ENCODE measurements at regions not wholly inside any gene's neighbourhood (a gene's known extent, or its start where the extent isn't known, plus 50 kb on each side); places are given as distances from the start of the nearest gene placed in this dataset.

DNA sequence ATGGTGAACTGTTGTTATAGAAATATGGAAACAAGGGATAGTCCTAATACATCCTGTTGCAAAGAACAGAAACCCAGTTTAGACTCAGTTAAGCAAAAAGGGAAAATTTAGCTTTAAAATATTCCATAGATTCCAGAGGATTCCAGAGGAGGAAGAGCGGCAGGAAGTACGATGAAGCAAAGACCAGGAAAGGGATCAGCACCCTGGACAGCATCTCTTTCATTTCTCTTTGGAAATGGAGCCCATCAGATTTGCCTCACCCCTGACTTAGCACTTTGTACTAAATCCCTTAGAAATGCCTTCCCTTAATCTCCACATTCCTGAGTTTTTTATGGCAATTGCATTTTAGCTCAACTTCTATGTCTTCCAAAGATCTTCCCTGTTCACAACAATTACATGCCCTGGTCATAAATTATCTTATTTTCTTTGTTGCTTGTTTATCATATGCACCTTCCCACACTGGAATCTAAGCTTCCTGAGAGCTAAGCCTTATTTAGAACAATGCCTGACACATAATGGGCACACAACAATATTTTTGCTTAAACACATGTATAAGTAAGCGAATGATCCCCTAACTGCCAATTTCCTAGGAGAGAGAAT, 150.0 kb upstream of the RBFOX1 start:
- no peak for DNase-seq

DNA sequence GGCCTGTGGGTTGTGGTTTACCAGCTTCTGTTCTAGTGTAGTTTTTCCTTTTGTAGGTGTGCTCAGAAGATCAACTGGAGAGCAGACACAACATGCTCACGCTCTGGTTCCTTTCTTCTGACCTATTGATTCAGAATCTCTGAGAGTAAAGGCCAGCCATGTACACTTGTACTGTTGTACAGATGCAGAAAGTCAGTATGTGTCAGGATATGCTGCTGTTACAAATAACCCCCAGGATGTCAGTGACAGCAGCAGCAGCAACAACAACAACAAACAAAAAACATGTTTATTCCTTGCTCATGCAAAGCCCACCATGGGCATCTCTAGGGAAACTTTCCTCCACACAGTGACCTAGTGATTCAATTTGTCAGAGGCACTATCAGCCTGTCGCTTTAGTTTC, 154.8 kb upstream of the RBFOX1 start:
- DNase-seq, result no peak

GRCh38 chr16:7171151-7171550, 161.5 kb upstream of the RBFOX1 start:
- no peak for DNase-seq

GRCh38 chr16:7167626-7168025, 165.0 kb upstream of the RBFOX1 start:
- DNase-seq, result no peak

DNA sequence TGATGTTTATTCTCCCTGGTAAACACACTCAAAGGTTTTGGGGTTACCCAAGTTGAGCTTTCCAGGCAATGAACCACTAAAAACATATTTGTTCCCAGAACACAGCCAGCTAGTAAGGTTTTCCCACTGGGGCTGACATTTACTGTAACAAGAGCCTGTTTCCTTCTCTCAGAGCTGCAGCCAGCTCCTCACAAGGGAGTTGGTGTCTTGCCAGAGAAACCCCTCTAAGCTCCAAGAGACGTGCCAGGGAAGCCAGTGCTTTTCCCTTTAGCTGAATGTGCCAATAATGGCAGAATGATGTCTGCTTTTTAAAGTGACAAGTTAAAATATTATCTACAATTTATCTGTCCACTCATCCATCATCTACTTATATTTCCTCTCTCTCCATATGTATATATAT, 170.8 kb upstream of the RBFOX1 start:
- DNase-seq, result no peak

DNA sequence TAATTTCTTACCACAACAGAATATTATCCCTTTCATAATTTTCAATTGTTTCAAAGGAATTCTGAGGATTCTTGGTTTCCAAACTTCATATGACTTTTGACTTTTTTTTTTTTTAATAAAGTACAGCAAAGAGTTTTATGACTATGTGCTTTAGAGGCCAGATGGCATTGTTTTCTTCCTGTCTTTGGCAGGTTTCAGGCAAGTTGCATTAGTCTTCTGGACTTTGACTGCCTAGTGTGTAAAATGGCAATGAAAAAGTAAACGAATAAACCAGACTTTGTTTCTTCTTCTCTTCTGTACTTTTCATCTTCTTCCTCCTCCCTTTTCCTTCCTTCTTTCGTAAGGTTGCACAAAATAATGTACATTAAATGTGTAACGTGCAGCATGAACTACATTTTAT, 172.6 kb upstream of the RBFOX1 start:
- DNase-seq, result no peak

DNA sequence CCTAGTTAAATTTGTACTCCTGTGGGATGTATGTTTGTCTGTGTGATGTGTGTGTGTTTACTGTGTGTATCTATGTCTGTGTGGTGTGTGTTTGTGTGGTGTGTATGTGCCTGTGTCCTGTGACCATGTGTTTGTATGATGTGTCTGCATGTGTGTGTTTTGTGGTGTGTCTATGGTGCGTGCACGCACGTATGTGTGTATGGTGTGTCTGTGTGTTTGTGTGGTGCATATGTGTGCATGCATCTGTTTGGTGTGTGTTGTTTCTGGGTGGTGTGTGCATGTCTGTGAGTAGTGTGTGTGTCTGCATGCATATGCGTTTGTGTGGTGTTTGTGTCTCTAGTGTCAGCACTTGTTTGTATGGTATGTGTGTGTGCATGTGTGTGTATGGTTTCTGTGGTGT, 174.2 kb upstream of the RBFOX1 start:
- no peak for DNase-seq

- DNase-seq, result no peak
These were observed 182.4 kb upstream of the RBFOX1 start for GRCh38 chr16:7150230-7150629.

- DNase-seq, result no peak
These were observed 184.0 kb upstream of the RBFOX1 start for GRCh38 chr16:7148606-7149005.

- no peak for DNase-seq
These were observed 191.7 kb upstream of the RBFOX1 start for GRCh38 chr16:7140899-7141298.

DNA sequence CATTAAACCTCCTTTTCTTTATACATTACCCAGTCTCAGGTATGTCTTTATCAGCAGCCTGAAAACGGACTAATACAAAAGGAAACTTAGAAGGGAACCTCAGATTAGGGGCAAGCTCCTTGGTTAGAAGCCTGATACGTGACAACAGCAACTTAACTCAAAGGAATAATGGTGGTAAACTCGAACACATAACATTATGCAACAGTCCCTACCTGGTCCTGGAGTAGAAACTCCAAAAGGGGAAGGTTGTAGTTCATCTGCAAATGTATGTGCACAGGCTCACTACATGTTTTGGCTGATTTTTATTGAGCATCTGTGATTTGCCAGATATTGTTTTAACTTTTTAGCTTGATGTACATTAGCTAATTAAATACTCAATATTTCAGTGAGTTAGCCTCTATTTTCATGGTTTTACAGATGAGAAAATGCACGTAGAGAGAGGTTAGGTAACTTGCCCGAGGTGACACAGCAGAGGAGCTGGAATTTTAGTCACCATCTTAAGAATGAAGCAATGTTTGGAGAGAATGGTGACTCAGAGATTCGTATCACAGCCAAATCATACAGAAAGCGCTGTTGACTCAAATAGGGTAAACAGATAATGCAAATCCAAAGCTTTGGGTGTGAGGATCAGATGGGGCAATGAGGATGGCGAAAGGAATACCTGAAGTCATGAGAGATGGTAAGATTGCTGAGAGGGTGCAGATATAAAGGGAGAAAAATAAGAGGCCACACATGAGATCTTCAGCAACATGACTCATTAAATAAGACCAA, 194.9 kb upstream of the RBFOX1 start:
- no peak for DNase-seq

DNA sequence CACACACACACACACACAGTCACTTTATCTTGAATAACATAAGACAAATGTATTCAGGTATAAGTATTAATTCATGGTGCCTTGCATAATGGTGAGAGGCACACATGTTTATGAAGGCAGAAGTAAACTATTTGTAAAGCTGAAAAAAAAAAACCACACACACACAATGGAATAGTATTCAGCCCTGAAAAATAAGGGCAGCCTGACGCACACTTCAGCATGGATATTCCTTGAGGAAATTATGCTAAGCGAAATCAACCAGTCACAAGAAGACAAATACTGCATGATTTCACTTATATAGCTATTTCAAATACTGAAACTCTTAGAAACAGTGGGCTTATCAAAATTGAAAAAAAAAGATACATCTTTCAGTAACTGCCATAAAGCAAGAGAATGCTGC, 200.2 kb upstream of the RBFOX1 start:
- DNase-seq, result no peak

DNA sequence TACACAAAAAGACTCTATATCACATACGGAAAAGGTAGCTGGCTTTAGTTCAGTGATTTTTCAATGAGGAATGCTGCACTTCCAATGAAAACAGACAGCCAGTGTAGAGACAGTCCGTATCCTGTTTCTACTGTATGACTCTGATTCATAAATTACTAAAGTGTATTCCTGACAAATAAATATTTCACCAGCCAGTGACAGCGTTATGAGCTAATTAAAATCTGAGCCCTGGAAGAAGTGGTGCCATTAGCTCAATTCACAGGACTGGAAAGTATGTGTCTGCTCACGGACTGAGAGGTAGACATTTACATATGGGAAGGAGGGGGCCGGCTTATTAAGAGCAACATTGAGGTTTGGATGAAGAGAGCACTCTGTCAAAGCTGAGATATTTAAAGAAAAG, 207.9 kb upstream of the RBFOX1 start:
- DNase-seq, result no peak

DNA sequence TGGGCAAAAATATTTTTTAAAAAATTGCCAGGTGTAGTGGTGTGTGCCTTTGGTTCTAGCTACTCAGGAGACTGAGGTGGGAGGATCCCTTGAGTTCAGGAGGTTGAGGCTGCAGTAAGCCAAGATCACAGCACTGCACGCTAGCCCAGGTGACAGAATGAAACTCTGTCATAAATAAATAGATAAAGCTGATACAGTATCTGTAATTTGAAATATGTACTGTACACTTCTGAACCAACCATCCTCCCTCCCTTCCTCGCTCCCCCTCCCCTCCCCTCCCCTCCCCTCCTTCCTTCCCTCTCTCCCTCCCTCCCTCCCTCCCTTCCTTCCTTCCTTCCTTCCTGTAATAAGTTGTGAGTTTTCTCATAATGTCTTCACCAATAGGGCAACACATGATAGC, 208.4 kb upstream of the RBFOX1 start:
- no peak for DNase-seq

DNA sequence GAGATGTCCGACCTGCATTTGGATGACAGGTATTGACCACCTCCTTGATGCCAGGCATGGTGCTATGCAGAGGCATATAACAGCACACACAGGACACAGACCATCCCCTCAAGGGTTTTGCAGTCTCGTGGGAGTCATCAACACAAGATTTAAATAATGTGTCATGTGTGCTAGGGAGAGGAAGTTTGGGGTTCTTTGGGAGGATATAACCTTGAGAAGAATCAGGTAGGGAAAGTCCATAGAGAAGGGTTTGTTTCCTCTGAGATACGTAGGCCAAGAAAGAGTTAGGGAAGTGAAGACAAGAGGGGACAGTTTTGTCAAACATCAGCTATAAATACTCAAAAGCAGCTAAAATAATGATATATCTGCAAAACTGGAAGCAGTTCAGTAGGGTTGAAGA, 215.9 kb upstream of the RBFOX1 start:
- no peak for DNase-seq

GRCh38 chr16:7115898-7116297, 216.7 kb upstream of the RBFOX1 start:
- no peak for DNase-seq

DNA sequence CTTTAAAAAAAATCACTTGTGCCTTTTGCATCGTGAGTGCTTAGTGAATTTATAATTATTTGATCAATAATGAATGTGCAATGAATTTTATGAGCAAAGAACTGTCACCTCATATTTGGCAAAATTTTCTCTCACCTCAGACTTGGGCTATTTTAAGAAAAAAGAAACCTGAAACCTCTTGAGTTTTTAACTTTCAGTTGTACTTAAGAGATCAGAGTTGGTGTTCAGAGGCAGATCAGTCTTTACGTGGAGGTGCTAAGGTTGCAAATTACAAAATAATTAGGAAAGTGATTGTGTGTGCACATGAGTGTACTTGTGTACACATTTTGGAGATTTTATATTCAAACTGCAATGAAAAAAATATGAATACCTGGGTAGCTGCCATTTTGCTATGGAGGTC, 218.7 kb upstream of the RBFOX1 start:
- no peak for DNase-seq

- DNase-seq, result no peak
These were observed 219.2 kb upstream of the RBFOX1 start for GRCh38 chr16:7113395-7113794.

DNA sequence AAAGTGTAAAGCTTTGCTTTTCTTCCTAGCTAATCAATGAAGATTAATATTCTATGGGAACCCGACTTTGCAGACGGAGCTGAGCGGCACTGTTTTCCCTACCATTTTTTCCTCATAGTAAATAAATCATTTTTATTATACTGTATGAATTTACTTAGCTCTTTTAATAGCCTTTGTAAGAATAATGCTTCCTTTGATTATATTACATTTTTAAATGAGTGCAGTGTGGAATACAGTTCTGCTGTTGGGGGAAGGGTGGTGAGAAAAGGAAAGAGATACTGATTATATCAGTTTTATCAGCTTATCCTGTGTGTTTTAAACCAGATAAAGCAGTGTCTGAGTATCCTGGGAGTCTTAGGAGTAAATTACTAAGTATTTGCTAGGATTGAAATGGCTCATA, 221.4 kb upstream of the RBFOX1 start:
- no peak for DNase-seq

DNA sequence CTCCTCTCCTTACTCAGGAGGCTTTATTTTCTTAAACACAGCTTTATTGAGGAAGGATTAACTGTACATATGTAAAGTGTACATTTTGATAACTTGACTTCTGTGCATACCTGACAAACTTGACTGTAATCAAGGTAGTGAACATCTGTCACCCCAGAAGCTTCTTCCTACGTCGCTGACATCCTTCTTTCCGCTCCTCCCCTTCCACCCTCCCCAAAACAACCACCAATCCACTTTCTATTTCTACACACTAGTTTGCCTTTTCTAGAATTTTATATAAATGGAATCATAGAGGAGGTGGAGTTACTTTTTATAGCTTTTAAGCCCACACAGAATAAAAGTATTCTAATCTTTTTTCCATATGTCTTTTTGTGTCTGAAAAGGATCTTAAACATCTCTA, 225.2 kb upstream of the RBFOX1 start:
- no peak for DNase-seq

DNA sequence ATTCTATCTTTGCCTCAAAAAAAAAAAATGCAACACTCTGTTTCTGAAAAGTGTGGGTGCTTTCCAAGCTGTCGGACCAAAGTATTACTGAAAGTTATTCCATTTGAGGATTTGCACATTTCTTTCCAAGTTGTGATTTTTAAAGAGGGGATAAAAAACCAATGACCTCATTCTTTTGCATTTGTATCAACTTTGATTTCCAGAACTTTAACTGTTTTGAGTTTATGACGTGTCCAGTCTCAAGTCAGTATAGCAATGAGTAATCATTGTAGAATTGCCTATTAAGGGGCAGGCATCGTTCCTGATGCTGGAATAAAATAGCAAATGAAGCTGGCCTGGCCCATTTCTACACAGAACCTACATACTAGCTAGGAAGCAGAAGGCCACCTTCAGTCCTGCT, 229.6 kb upstream of the RBFOX1 start:
- no peak for DNase-seq

GRCh38 chr16:7101054-7101453, 231.6 kb upstream of the RBFOX1 start:
- no peak for DNase-seq

DNA sequence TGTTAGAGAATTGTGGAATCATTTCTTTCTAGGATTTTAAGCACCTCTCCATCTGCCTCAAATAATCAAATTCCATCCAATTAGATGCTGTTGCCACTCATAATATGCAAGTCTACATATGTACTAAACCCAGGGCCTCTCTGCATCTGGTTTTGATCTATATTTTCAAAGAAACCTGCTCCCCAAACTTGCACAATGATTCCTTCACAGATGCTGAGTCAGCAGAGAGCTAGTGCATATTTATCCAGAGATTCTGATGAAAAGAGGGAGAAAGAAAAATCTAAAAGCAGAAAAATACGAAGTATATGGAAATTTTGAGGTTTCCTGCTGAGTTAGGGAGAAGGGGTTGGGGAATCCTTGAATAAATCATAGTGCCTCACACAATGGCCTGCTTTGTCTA, 235.1 kb upstream of the RBFOX1 start:
- no peak for DNase-seq

DNA sequence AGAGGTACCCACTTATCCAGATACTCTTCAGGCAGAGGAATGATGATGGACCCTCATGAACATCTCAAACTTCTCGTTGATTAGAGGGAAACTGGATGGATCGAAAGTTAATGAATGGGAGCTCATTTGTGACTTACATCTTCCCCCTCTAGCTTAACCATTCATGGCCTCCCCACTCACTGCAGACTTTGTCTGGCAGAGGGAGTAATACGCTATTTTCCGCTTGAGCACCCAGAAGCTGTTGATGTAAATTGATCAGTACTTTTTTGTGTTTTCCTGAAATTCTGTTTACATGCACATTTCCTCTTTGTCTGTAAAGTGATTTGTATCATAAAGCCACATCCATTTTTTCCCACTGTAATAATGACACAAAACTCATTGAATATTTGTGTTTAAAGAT, 239.1 kb upstream of the RBFOX1 start:
- no peak for DNase-seq

DNA sequence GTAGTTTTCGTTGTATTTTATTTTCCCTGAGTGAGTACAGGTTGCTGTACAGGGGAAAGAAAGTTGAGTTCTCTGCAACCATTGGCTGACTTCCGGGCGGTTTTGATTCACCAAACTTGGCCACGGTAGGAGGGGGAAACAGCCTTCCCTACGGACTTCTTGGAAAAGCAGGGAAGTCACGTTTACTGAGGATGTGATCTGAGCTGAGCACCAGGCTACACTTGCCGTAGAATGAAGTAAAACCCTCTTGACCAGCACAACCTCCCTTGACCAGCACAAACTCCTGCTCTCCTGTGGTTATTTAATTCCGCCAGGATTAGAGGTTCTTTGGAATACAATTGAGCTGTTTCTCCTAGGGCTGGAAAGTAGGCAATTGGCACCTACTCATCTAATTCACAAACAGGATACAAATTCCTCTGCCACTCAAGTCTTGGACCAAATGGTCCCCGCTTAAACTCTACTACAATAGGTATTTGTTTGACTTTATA, 242.0 kb upstream of the RBFOX1 start:
- DNase-seq, result no peak
